ENCODE measurements at regions not wholly inside any gene's neighbourhood (a gene's known extent, or its start where the extent isn't known, plus 50 kb on each side); places are given as distances from the start of the nearest gene placed in this dataset.
A peak's percentile ranks its signal among the peaks of the same experiment; 100 is the strongest.

- no peaks in the 10 kb centered on the region for H3K27me3 ChIP-seq (ENCODE audit: insufficient read depth, low read depth)
- no peak overlapping the region for H3K27ac ChIP-seq
- intact Hi-C loops (cut with micrococcal nuclease; ENCODE audit: unreplicated experiment): no loop called here
- DNase-seq: no peak
- no peaks in the 10 kb centered on the region for H3K9me3 ChIP-seq (ENCODE audit: insufficient read depth, low read depth)
- 0 out of 2 replicates have a peak, but pooled peaks cover 5% of the 10 kb centered on the region for H3K9me2 ChIP-seq (ENCODE audit: insufficient read depth)
- BruUV-seq (replicated peaks): no TSS peak
- H3K36me3 ChIP-seq (ENCODE audit: low read depth): no peaks in the 10 kb centered on the region
- TF ChIP-seq EZH2 (IDR thresholded peaks at IDR 0.05; ENCODE audit: low read depth): no peak
- TF ChIP-seq, protein P1, sequence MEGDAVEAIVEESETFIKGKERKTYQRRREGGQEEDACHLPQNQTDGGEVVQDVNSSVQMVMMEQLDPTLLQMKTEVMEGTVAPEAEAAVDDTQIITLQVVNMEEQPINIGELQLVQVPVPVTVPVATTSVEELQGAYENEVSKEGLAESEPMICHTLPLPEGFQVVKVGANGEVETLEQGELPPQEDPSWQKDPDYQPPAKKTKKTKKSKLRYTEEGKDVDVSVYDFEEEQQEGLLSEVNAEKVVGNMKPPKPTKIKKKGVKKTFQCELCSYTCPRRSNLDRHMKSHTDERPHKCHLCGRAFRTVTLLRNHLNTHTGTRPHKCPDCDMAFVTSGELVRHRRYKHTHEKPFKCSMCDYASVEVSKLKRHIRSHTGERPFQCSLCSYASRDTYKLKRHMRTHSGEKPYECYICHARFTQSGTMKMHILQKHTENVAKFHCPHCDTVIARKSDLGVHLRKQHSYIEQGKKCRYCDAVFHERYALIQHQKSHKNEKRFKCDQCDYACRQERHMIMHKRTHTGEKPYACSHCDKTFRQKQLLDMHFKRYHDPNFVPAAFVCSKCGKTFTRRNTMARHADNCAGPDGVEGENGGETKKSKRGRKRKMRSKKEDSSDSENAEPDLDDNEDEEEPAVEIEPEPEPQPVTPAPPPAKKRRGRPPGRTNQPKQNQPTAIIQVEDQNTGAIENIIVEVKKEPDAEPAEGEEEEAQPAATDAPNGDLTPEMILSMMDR (conservative IDR thresholded peaks at IDR 0.05): no peak
- H2AFZ ChIP-seq: no peak overlapping the region
- H4K20me1 ChIP-seq (ENCODE audit: insufficient read depth): no peaks in the 10 kb centered on the region
- H3K79me2 ChIP-seq (ENCODE audit: low read depth): no peaks in the 10 kb centered on the region
- no peaks in the 10 kb centered on the region; the same call in 1 of the 2 replicates for H3F3A ChIP-seq (ENCODE audit: insufficient read depth, low read depth)
- 0 out of 2 replicates have a peak, but pooled peaks cover 3% of the 10 kb centered on the region for H3K4me1 ChIP-seq (replicated peaks; ENCODE audit: insufficient read depth)
- no peak overlapping the region for H3K4me2 ChIP-seq
- ChIA-PET POLR2A (ENCODE audit: unreplicated experiment) (no interaction called here), CTCF (no interaction called here)
- H3K4me3 ChIP-seq: no peak overlapping the region
These were observed 83.5 kb upstream of the BCL6 start for GRCh38 chr3:187828579-187829452.

DNA sequence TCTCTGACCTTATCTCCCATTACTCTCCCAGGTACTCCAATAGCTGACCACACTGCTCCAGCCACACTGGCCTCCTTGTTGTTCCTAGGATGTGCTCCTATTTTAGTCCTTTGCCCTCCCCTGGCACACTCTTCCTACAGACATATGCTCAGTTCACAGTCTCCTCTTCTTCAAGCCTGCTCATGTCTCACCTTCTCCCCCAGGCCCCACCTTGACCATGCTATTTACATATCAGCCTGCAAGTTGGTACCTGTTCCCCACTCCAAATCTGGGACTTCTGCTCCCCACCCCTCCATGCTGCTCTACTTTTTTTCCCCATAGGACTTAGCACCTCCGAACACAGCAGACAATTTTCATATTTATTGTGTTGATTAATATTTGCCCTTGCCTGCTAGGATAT lies 84.9 kb upstream of the BCL6 start:
- DNase-seq: no peak
- H3K9me2 ChIP-seq (ENCODE audit: insufficient read depth): 0 out of 2 replicates have a peak, but pooled peaks cover under 1% of the 10 kb centered on the region
- H3K4me1 ChIP-seq (replicated peaks; ENCODE audit: insufficient read depth): 0 out of 2 replicates have a peak, but pooled peaks cover 3% of the 10 kb centered on the region
- POLR2A ChIA-PET (ENCODE audit: unreplicated experiment): no interaction called here
- no peaks in the 10 kb centered on the region; the same call in 1 of the 2 replicates for H3F3A ChIP-seq (ENCODE audit: insufficient read depth, low read depth)
- no peak overlapping the region for H3K4me3 ChIP-seq
- H3K36me3 ChIP-seq (ENCODE audit: low read depth): no peaks in the 10 kb centered on the region
- TF ChIP-seq, protein P1 (conservative IDR thresholded peaks at IDR 0.05): no peak
- TF ChIP-seq EZH2 (IDR thresholded peaks at IDR 0.05; ENCODE audit: low read depth): no peak
- H3K27me3 ChIP-seq (ENCODE audit: insufficient read depth, low read depth): no peaks in the 10 kb centered on the region
- no peak overlapping the region for H3K4me2 ChIP-seq
- CTCF ChIA-PET: no interaction called here
- intact Hi-C loops (cut with micrococcal nuclease; ENCODE audit: unreplicated experiment): no loop called here
- no peaks in the 10 kb centered on the region for H3K9me3 ChIP-seq (ENCODE audit: insufficient read depth, low read depth)
- H4K20me1 ChIP-seq (ENCODE audit: insufficient read depth): no peaks in the 10 kb centered on the region
- no peaks in the 10 kb centered on the region for H3K79me2 ChIP-seq (ENCODE audit: low read depth)
- no TSS peak for BruUV-seq (replicated peaks)
- H2AFZ ChIP-seq: no peak overlapping the region
- H3K27ac ChIP-seq: no peak overlapping the region

DNA sequence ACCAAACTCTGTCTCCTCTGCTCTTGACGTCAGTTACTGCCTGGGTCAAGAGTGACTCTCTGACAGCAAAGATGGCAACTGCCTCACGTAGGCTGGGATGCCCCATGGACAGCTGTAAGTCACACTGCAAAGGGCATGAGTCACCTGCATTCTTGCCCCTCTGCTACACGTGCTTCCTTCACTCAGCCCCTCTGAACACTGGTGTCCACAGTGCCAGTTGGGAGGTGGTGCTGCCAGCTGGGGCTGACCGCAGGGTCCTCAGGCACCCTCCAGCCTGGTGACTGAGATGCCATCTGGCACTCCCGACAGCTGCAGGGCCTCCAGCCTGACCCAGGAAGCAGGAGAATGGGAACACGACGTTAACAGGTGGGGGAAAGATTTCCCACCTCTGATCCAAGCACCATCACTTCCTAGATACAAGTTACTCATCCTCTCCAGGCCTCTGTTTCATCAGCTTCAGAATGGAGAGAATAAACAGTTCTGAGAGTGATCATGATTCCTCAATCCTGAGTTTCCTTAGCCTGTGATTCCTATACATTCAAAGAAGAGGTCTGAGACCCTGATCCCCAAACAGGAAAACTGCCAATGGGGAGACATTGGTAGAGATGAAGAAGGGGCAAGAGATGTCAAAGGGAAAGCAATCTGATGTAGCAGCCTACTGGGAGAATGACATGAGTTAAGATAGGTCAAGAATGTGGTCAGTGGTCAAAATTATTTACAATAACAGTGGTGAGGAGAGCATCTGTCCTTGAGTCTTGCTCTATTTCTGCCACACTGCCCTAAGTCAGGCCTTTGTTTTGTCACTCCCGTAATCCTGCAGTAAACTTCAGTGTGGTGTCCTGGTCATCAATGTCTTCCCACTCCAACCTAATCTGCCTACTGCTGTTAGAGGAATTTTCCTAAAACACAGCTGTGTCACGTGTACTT lies 86.1 kb upstream of the BCL6 start:
- Histone ChIP-seq H3K4me2 (no peak overlapping the region), H3F3A (ENCODE audit: insufficient read depth, low read depth) (no peaks in the 10 kb centered on the region; the same call in 1 of the 2 replicates), H3K9me3 (ENCODE audit: insufficient read depth, low read depth) (no peaks in the 10 kb centered on the region), H3K27ac (no peak overlapping the region), H3K4me3 (no peak overlapping the region), H4K20me1 (ENCODE audit: insufficient read depth) (no peaks in the 10 kb centered on the region), H3K27me3 (ENCODE audit: insufficient read depth, low read depth) (no peaks in the 10 kb centered on the region), H3K36me3 (ENCODE audit: low read depth) (no peaks in the 10 kb centered on the region), H3K79me2 (ENCODE audit: low read depth) (no peaks in the 10 kb centered on the region), H3K4me1 (replicated peaks; ENCODE audit: insufficient read depth) (0 out of 2 replicates have a peak, but pooled peaks cover 3% of the 10 kb centered on the region), H3K9me2 (ENCODE audit: insufficient read depth) (no peaks in the 10 kb centered on the region), H2AFZ (no peak overlapping the region)
- BruUV-seq (replicated peaks): no TSS peak
- TF ChIP-seq, protein P1 (conservative IDR thresholded peaks at IDR 0.05): no peak
- no peak for TF ChIP-seq EZH2 (IDR thresholded peaks at IDR 0.05; ENCODE audit: low read depth)
- ChIA-PET CTCF (no interaction called here), POLR2A (ENCODE audit: unreplicated experiment) (no interaction called here)
- intact Hi-C loops (cut with micrococcal nuclease; ENCODE audit: unreplicated experiment): no loop called here
- DNase-seq: peak in 1 of 2 experiments; percentile 31

All from PC-9 (cell line).